DMS79 (cell line): ENCODE measurements at regions not wholly inside any gene's neighbourhood (a gene's known extent, or its start where the extent isn't known, plus 50 kb on each side); places are given as distances from the start of the nearest gene placed in this dataset.
"Not testable (repeated sequence)": the region's sequence is repeated elsewhere in the genome, so short reads cannot be mapped to it uniquely, and the experiment has no call there.

Source experiments
- DNase-seq: peaks from one replicate; lab custom pipeline; 2025; lab: John Stamatoyannopoulos, UW

GRCh38 chr6:144395014-144395413 is 109.9 kb downstream of the UTRN start:
- DNase-seq, result no peak

- DNase-seq, result no peak
These were observed 110.7 kb downstream of the UTRN start for GRCh38 chr6:144395826-144396225.

- no peak for DNase-seq
These were observed 112.0 kb downstream of the UTRN start for GRCh38 chr6:144397141-144397540.

- DNase-seq, result no peak
These were observed 115.2 kb downstream of the UTRN start for GRCh38 chr6:144400321-144400720.

GRCh38 chr6:144401736-144402733 is 116.9 kb downstream of the UTRN start:
- DNase-seq, result no peak

GRCh38 chr6:144402750-144403149 is 117.6 kb downstream of the UTRN start:
- no peak for DNase-seq

- no peak for DNase-seq
These were observed 120.0 kb downstream of the UTRN start for GRCh38 chr6:144405163-144405562.

GRCh38 chr6:144406796-144407195 is 121.7 kb downstream of the UTRN start:
- DNase-seq, result no peak

GRCh38 chr6:144408161-144408560 is 123.0 kb downstream of the UTRN start:
- DNase-seq, result no peak

GRCh38 chr6:144410059-144410458 is 124.9 kb downstream of the UTRN start:
- no peak for DNase-seq

- DNase-seq, result not testable (repeated sequence)
These were observed 125.4 kb downstream of the UTRN start for GRCh38 chr6:144410574-144410973.

- DNase-seq, result no peak
These were observed 126.5 kb downstream of the UTRN start for GRCh38 chr6:144411531-144412165.

GRCh38 chr6:144413418-144413817 is 128.3 kb downstream of the UTRN start:
- no peak for DNase-seq

- DNase-seq, result no peak
These were observed 129.9 kb downstream of the UTRN start for GRCh38 chr6:144415014-144415413.

- DNase-seq, result no peak
These were observed 130.7 kb downstream of the UTRN start for GRCh38 chr6:144415835-144416237.

GRCh38 chr6:144416244-144416643 is 131.1 kb downstream of the UTRN start:
- no peak for DNase-seq

- DNase-seq, result no peak
These were observed 131.6 kb downstream of the UTRN start for GRCh38 chr6:144416773-144417172.

GRCh38 chr6:144417681-144418080 is 132.5 kb downstream of the UTRN start:
- no peak for DNase-seq

GRCh38 chr6:144418959-144419545 is 133.9 kb downstream of the UTRN start:
- DNase-seq, result no peak

GRCh38 chr6:144423167-144423566 is 138.0 kb downstream of the UTRN start:
- no peak for DNase-seq

- DNase-seq, result no peak
These were observed 144.6 kb downstream of the UTRN start for GRCh38 chr6:144429753-144430152.

- not testable (repeated sequence) for DNase-seq
These were observed 148.3 kb downstream of the UTRN start for GRCh38 chr6:144433446-144433845.
